ENCODE measurements at regions not wholly inside any gene's neighbourhood (a gene's known extent, or its start where the extent isn't known, plus 50 kb on each side); places are given as distances from the start of the nearest gene placed in this dataset.

DNA sequence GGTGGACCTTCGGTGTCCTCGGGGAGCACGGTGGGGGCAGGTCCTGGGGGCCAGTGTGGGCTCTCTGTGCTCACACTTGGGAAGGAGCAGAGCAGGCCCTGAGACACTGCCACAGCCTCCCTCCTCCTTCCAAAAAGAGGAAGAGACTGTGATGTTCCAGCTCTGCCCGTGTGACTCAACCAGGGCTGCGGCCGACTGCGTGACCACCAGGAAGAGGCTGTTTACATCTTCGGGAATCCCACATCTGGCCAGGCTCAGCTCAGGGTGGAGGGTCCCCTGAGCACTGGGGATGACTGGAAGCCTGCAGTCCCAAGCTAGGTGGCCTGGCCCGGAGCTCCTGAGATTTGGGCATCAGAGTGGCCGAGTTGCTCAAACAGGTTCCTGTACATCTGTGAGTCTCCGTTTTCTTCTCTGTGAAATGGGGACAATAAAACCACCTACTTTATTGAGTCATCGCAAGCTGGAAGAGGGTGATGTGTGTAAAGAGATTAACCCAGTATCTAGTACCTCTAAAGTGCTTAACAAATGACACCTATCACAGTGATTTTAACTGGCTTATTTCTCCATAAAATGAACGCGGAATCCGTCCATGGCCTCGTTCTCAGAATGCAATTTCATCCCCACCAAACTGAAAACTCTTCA, 242.1 kb downstream of the DLL1 start:
- TF ChIP-seq, protein P1, sequence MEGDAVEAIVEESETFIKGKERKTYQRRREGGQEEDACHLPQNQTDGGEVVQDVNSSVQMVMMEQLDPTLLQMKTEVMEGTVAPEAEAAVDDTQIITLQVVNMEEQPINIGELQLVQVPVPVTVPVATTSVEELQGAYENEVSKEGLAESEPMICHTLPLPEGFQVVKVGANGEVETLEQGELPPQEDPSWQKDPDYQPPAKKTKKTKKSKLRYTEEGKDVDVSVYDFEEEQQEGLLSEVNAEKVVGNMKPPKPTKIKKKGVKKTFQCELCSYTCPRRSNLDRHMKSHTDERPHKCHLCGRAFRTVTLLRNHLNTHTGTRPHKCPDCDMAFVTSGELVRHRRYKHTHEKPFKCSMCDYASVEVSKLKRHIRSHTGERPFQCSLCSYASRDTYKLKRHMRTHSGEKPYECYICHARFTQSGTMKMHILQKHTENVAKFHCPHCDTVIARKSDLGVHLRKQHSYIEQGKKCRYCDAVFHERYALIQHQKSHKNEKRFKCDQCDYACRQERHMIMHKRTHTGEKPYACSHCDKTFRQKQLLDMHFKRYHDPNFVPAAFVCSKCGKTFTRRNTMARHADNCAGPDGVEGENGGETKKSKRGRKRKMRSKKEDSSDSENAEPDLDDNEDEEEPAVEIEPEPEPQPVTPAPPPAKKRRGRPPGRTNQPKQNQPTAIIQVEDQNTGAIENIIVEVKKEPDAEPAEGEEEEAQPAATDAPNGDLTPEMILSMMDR (IDR thresholded peaks at IDR 0.05), result no peak
- TF ChIP-seq POLR2A (IDR thresholded peaks at IDR 0.05) (no peak), POLR2AphosphoS5 (IDR thresholded peaks at IDR 0.05) (peak in 2 of 4 donors; percentile 41 to 81)
